ENCODE measurements at regions not wholly inside any gene's neighbourhood (a gene's known extent, or its start where the extent isn't known, plus 50 kb on each side); places are given as distances from the start of the nearest gene placed in this dataset.

GRCh38 chr14:38901791-38902190 lies 201.2 kb downstream of the SEC23A start:
- no peaks in the 10 kb centered on the region for H3K36me3 ChIP-seq
- H3K4me1 ChIP-seq, result no peaks in the 10 kb centered on the region
- H3K27me3 ChIP-seq, result no peaks in the 10 kb centered on the region
- no peak overlapping the region for H3K4me3 ChIP-seq
- no peaks in the 10 kb centered on the region for H3K9me3 ChIP-seq
- TF ChIP-seq CTCF (IDR thresholded peaks at IDR 0.05), result no peak
- DNase-seq (ENCODE audit: low spot score), result no peak
- H3K27ac ChIP-seq, result no peak overlapping the region

- Histone ChIP-seq H3K27ac (no peak overlapping the region), H3K4me1 (no peaks in the 10 kb centered on the region), H3K9me3 (no peaks in the 10 kb centered on the region), H3K4me3 (no peak overlapping the region), H3K27me3 (no peaks in the 10 kb centered on the region), H3K36me3 (no peaks in the 10 kb centered on the region)
- no peak for DNase-seq (ENCODE audit: low spot score)
- TF ChIP-seq CTCF (IDR thresholded peaks at IDR 0.05), result no peak
Measured at GRCh38 chr14:38900887-38901286, 202.1 kb downstream of the SEC23A start.

- no peaks in the 10 kb centered on the region for H3K36me3 ChIP-seq
- H3K27me3 ChIP-seq, result no peaks in the 10 kb centered on the region
- TF ChIP-seq CTCF (IDR thresholded peaks at IDR 0.05), result no peak
- H3K4me1 ChIP-seq, result no peaks in the 10 kb centered on the region
- no peak for DNase-seq (ENCODE audit: low spot score)
- H3K9me3 ChIP-seq, result no peaks in the 10 kb centered on the region
- no peak overlapping the region for H3K4me3 ChIP-seq
- no peak overlapping the region for H3K27ac ChIP-seq
Measured at GRCh38 chr14:38887696-38888095, 215.3 kb downstream of the SEC23A start.

- DNase-seq (ENCODE audit: low spot score), result no peak
- Histone ChIP-seq H3K9me3 (no peaks in the 10 kb centered on the region), H3K4me1 (no peaks in the 10 kb centered on the region), H3K27ac (no peak overlapping the region), H3K36me3 (no peaks in the 10 kb centered on the region), H3K27me3 (no peaks in the 10 kb centered on the region), H3K4me3 (no peak overlapping the region)
- no peak for TF ChIP-seq CTCF (IDR thresholded peaks at IDR 0.05)
Measured at GRCh38 chr14:38884109-38884508, 218.9 kb downstream of the SEC23A start.

GRCh38 chr14:38883127-38883526 lies 219.9 kb downstream of the SEC23A start:
- no peak for DNase-seq (ENCODE audit: low spot score)
- H3K36me3 ChIP-seq, result no peaks in the 10 kb centered on the region
- no peak overlapping the region for H3K27ac ChIP-seq
- TF ChIP-seq CTCF (IDR thresholded peaks at IDR 0.05), result no peak
- no peak overlapping the region for H3K4me3 ChIP-seq
- no peaks in the 10 kb centered on the region for H3K27me3 ChIP-seq
- no peaks in the 10 kb centered on the region for H3K9me3 ChIP-seq
- no peaks in the 10 kb centered on the region for H3K4me1 ChIP-seq

- Histone ChIP-seq H3K9me3 (no peaks in the 10 kb centered on the region), H3K36me3 (no peaks in the 10 kb centered on the region), H3K27me3 (no peaks in the 10 kb centered on the region), H3K27ac (no peak overlapping the region), H3K4me1 (no peaks in the 10 kb centered on the region), H3K4me3 (no peak overlapping the region)
- no peak for DNase-seq (ENCODE audit: low spot score)
- no peak for TF ChIP-seq CTCF (IDR thresholded peaks at IDR 0.05)
Measured at GRCh38 chr14:38882533-38882932, 220.5 kb downstream of the SEC23A start.

All from right atrium auricular region (tissue), 2 donors.